H9 (cell line): ENCODE measurements at regions not wholly inside any gene's neighbourhood (a gene's known extent, or its start where the extent isn't known, plus 50 kb on each side); places are given as distances from the start of the nearest gene placed in this dataset.
A peak's percentile ranks its signal among the peaks of the same experiment; 100 is the strongest.

Experiments used
- DNase-seq: peaks from one replicate; pipeline ENCODE4 v3.0.0-alpha.2; 2017
- H2AFZ ChIP-seq: one replicate; pipeline ENCODE4 v1.6.1; 2013; ENCODE audit warnings: mild to moderate bottlenecking, low read length, control low read depth, moderate library complexity
- H2AK5ac ChIP-seq: 2 replicates; pipeline ENCODE4 v1.6.1; 2013; ENCODE audit warnings: low read length, control low read depth, mixed read lengths; ENCODE audit not compliant: insufficient read length
- H2BK120ac ChIP-seq: one replicate; pipeline ENCODE4 v1.6.1; 2013; ENCODE audit warnings: low read depth, mild to moderate bottlenecking, low read length, control low read depth, inconsistent platforms; ENCODE audit not compliant: poor library complexity, severe bottlenecking
- H2BK12ac ChIP-seq: 2 replicates; pipeline ENCODE4 v1.6.1; 2013; ENCODE audit warnings: low read length, control low read depth, mixed read lengths, low read depth; ENCODE audit not compliant: insufficient read length
- H2BK15ac ChIP-seq: 2 replicates; pipeline ENCODE4 v1.6.1; 2013; ENCODE audit warnings: low read depth, low read length, control low read depth
- H2BK20ac ChIP-seq: one replicate; pipeline ENCODE4 v1.6.1; 2013; ENCODE audit warnings: low read depth, mild to moderate bottlenecking, low read length, control low read depth, inconsistent platforms; ENCODE audit not compliant: poor library complexity, severe bottlenecking
- H2BK5ac ChIP-seq: 2 replicates; pipeline ENCODE4 v1.6.1; 2013; ENCODE audit warnings: low read length, control low read depth, mixed read lengths; ENCODE audit not compliant: insufficient read length
- H3K14ac ChIP-seq: 2 replicates; pipeline ENCODE4 v1.6.1; 2013; ENCODE audit warnings: low read length, control low read depth; ENCODE audit not compliant: insufficient read depth
- H3K18ac ChIP-seq: 2 replicates; pipeline ENCODE4 v1.6.1; 2013; ENCODE audit warnings: low read depth, mild to moderate bottlenecking, mixed read lengths, low read length, control low read depth; ENCODE audit not compliant: insufficient read length
- H3K23ac ChIP-seq: 2 replicates; pipeline ENCODE4 v1.6.1; 2013; ENCODE audit warnings: low read length, control low read depth, mixed read lengths, low read depth; ENCODE audit not compliant: insufficient read length
- H3K23me2 ChIP-seq: 2 replicates; pipeline ENCODE4 v1.6.1; 2013; ENCODE audit warnings: low read depth, mild to moderate bottlenecking, mixed read lengths, low read length, control low read depth; ENCODE audit not compliant: insufficient read length, poor library complexity, severe bottlenecking
- H3K27ac ChIP-seq: 2 replicates; pipeline ENCODE4 v1.5.1; 2013; ENCODE audit warnings: low read length, control low read depth, mixed read lengths, low read depth; ENCODE audit not compliant: insufficient read length
- H3K27me3 ChIP-seq: 2 replicates; pipeline ENCODE4 v1.6.1; 2013; ENCODE audit warnings: low read length, control low read depth, inconsistent platforms; ENCODE audit not compliant: insufficient read depth
- H3K4ac ChIP-seq: 2 replicates; pipeline ENCODE4 v1.6.1; 2013; ENCODE audit warnings: low read depth, mild to moderate bottlenecking, control low read depth, inconsistent platforms, low read length, moderate library complexity
- H3K4me1 ChIP-seq: 2 replicates; pipeline ENCODE4 v1.6.1; 2013; ENCODE audit warnings: low read length, control low read depth, inconsistent platforms; ENCODE audit not compliant: insufficient read depth
- H3K4me2 ChIP-seq: 2 replicates; pipeline ENCODE4 v1.6.1; 2013; ENCODE audit warnings: low read length, control low read depth, mixed read lengths; ENCODE audit not compliant: insufficient read length, insufficient read depth
- H3K56ac ChIP-seq: 2 replicates; pipeline ENCODE4 v1.6.1; 2013; ENCODE audit warnings: low read depth, mild to moderate bottlenecking, mixed read lengths, low read length, control low read depth; ENCODE audit not compliant: insufficient read length
- H3K79me1 ChIP-seq: 2 replicates; pipeline ENCODE4 v1.6.1; 2013; ENCODE audit warnings: low read depth, mild to moderate bottlenecking, moderate library complexity, low read length, control low read depth, inconsistent platforms; ENCODE audit not compliant: insufficient read depth, poor library complexity, severe bottlenecking
- H3K79me2 ChIP-seq: 2 replicates; pipeline ENCODE4 v1.6.1; 2013; ENCODE audit warnings: low read length, control low read depth, inconsistent platforms; ENCODE audit not compliant: insufficient read depth
- H3K9ac ChIP-seq: 2 replicates; pipeline ENCODE4 v1.6.1; 2013; ENCODE audit warnings: low read length, control low read depth, mixed read lengths; ENCODE audit not compliant: insufficient read length; ENCODE audit errors: extremely low read depth
- H3K9me3 ChIP-seq: one replicate; pipeline ENCODE4 v1.6.1; 2013; ENCODE audit warnings: low read depth, low read length, inconsistent platforms; ENCODE audit not compliant: control insufficient read depth
- H3T11ph ChIP-seq: one replicate; pipeline ENCODE4 v1.6.1; 2013; ENCODE audit warnings: mild to moderate bottlenecking, low read length, control low read depth, inconsistent platforms
- H4K20me1 ChIP-seq: one replicate; pipeline ENCODE4 v1.6.1; 2013; ENCODE audit not compliant: control insufficient read depth, insufficient read length, insufficient read depth
- H4K5ac ChIP-seq: 2 replicates; pipeline ENCODE4 v1.6.1; 2013; ENCODE audit warnings: low read depth, mild to moderate bottlenecking, mixed read lengths, low read length, control low read depth; ENCODE audit not compliant: insufficient read length
- H4K8ac ChIP-seq: replicated peaks from 2 replicates; pipeline ENCODE4 v1.6.1; 2013; ENCODE audit warnings: low read length, control low read depth, mixed read lengths, low read depth; ENCODE audit not compliant: insufficient read length
- H4K91ac ChIP-seq: 2 replicates; pipeline ENCODE4 v1.6.1; 2013; ENCODE audit warnings: low read depth, mild to moderate bottlenecking, moderate library complexity, mixed read lengths, low read length, control low read depth; ENCODE audit not compliant: insufficient read length
- H3K27ac Mint-ChIP-seq, 3 experiments: 2 replicates in 2 of 3; 3 replicates in 1 of 3; pipeline ENCODE4 v1.8.0; 2020 to 2021; ENCODE audit warnings: mixed read lengths in 3 of 3, mild to moderate bottlenecking in 1 of 3, moderate library complexity in 1 of 3
- H3K27me3 Mint-ChIP-seq: 2 replicates; pipeline ENCODE4 v1.8.0; 2021; ENCODE audit warnings: low read depth, mild to moderate bottlenecking, moderate library complexity, mixed read lengths
- H3K36me3 Mint-ChIP-seq, 3 experiments: 2 replicates in 2 of 3; 3 replicates in 1 of 3; pipeline ENCODE4 v1.8.0; 2020 to 2021; ENCODE audit warnings: low read depth in 3 of 3, mixed read lengths in 3 of 3; ENCODE audit not compliant: insufficient read depth in 1 of 3
- H3K4me1 Mint-ChIP-seq, 2 experiments: 2 replicates each; pipeline ENCODE4 v1.8.0; 2020; ENCODE audit warnings: mixed read lengths in 2 of 2
- H3K4me3 Mint-ChIP-seq, 2 experiments: 2 replicates in 1 of 2; 3 replicates in 1 of 2; pipeline ENCODE4 v1.8.0; 2020 to 2021; ENCODE audit warnings: mild to moderate bottlenecking in 2 of 2, mixed read lengths in 2 of 2, moderate library complexity in 1 of 2
- H3K9me3 Mint-ChIP-seq, 2 experiments: 2 replicates in 1 of 2; 3 replicates in 1 of 2; pipeline ENCODE4 v1.8.0; 2020; ENCODE audit warnings: mild to moderate bottlenecking in 2 of 2, mixed read lengths in 2 of 2, moderate library complexity in 1 of 2
- WGBS: extraction: QIAGEN DNeasy Blood & Tissue Kit; methylation state at CpG from one replicate; pipeline ENCODE4 v1.1.7; 2013; ENCODE audit warnings: missing lambda C conversion rate, low lambda C conversion rate, mixed read lengths; ENCODE audit not compliant: insufficient read length; ENCODE audit errors: extremely low coverage; 5-methylcytosine and 5-hydroxymethylcytosine counted together
- TF ChIP-seq, protein P1 (sequence below): fragments of 200-600 bp; sonication (generic); conservative IDR thresholded peaks from 3 replicates; pipeline ENCODE4 v1.8.0; 2021; ENCODE audit warnings: antibody characterized with exemption, mild to moderate bottlenecking

DNA sequence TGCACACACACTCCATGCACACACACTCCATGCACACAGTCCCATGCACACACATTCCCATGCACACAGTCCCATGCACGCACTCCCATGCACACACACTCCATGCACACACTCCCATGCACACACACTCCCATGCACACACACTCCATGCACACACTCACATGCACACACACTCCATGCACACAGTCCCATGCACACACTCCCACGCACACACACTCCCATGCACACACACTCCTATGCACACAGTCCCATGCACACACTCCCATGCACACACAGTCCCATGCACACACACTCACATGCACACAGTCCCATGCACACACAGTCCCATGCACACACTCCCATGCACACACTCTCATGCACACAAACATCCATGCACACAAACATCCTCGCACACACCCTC lies 168.4 kb downstream of the TTLL2 start:
- H3K79me1 ChIP-seq = no peaks in the 10 kb centered on the region
- H3K9ac ChIP-seq = no peak overlapping the region
- peaks cover 24 to 45% of the 10 kb centered on the region in 2 experiments for H3K4me1 Mint-ChIP-seq
- H4K20me1 ChIP-seq = no peaks in the 10 kb centered on the region
- H3K23me2 ChIP-seq = no peaks in the 10 kb centered on the region
- no peak overlapping the region for H3K4ac ChIP-seq
- no peak overlapping the region; the same call in 1 of the 2 replicates for H3K14ac ChIP-seq
- H3K9me3 ChIP-seq = no peaks in the 10 kb centered on the region
- no peaks in the 10 kb centered on the region for H3K27me3 ChIP-seq
- peaks cover 5% of the 10 kb centered on the region for H3K27me3 Mint-ChIP-seq
- H2AFZ ChIP-seq = no peak overlapping the region
- H3K79me2 ChIP-seq = no peaks in the 10 kb centered on the region
- no peak overlapping the region for H2BK15ac ChIP-seq
- H3K23ac ChIP-seq = no peak overlapping the region
- TF ChIP-seq, protein P1, sequence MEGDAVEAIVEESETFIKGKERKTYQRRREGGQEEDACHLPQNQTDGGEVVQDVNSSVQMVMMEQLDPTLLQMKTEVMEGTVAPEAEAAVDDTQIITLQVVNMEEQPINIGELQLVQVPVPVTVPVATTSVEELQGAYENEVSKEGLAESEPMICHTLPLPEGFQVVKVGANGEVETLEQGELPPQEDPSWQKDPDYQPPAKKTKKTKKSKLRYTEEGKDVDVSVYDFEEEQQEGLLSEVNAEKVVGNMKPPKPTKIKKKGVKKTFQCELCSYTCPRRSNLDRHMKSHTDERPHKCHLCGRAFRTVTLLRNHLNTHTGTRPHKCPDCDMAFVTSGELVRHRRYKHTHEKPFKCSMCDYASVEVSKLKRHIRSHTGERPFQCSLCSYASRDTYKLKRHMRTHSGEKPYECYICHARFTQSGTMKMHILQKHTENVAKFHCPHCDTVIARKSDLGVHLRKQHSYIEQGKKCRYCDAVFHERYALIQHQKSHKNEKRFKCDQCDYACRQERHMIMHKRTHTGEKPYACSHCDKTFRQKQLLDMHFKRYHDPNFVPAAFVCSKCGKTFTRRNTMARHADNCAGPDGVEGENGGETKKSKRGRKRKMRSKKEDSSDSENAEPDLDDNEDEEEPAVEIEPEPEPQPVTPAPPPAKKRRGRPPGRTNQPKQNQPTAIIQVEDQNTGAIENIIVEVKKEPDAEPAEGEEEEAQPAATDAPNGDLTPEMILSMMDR = no peak
- H2AK5ac ChIP-seq = no peak overlapping the region
- no peak overlapping the region for H3K4me2 ChIP-seq
- peak overlapping the region in 1 of 3 experiments; percentile 63; a peak in 2 of 7 replicates for H3K27ac Mint-ChIP-seq
- H3K9me3 Mint-ChIP-seq = peaks cover 0 to 10% of the 10 kb centered on the region in 2 experiments; a peak in 3 of 5 replicates
- 0 out of 2 replicates have a peak, but pooled peaks cover 4% of the 10 kb centered on the region for H3K4me1 ChIP-seq
- H3K56ac ChIP-seq = no peak overlapping the region
- no peak overlapping the region for H4K91ac ChIP-seq
- peak overlapping the region; percentile 7 for H3K18ac ChIP-seq
- H2BK120ac ChIP-seq = no peak overlapping the region
- no peak for DNase-seq
- H4K5ac ChIP-seq = no peak overlapping the region
- no CpG with 5 or more reads among the region's 3 CpGs for WGBS
- peak overlapping the region in 1 of 2 experiments; percentile 4; a peak in 1 of 5 replicates for H3K4me3 Mint-ChIP-seq
- peak overlapping the region; percentile 34 for H4K8ac ChIP-seq
- H3T11ph ChIP-seq = no peak overlapping the region
- no peak overlapping the region for H2BK20ac ChIP-seq
- no peak overlapping the region for H3K27ac ChIP-seq
- H2BK5ac ChIP-seq = no peak overlapping the region
- H3K36me3 Mint-ChIP-seq = no peaks in the 10 kb centered on the region
- H2BK12ac ChIP-seq = no peak overlapping the region
